ENCODE measurements at regions not wholly inside any gene's neighbourhood (a gene's known extent, or its start where the extent isn't known, plus 50 kb on each side); places are given as distances from the start of the nearest gene placed in this dataset.

GRCh38 chr2:203799908-203800307, 67.7 kb upstream of the CTLA4 start:
- TF ChIP-seq NFRKB (IDR thresholded peaks at IDR 0.05), result no peak
- TF ChIP-seq SP1 (IDR thresholded peaks at IDR 0.05), result no peak
- no peak for TF ChIP-seq ELF4 (IDR thresholded peaks at IDR 0.05)
- TF ChIP-seq FOXK2 (IDR thresholded peaks at IDR 0.05), result no peak
- TF ChIP-seq CTBP1 (IDR thresholded peaks at IDR 0.05; ENCODE audit: borderline replicate concordance), result no peak
- TF ChIP-seq SUZ12 (IDR thresholded peaks at IDR 0.05), result no peak
- no peak for TF ChIP-seq FOXM1 (IDR thresholded peaks at IDR 0.05; ENCODE audit: borderline replicate concordance)
- no peak for TF ChIP-seq BHLHE40 (IDR thresholded peaks at IDR 0.05; ENCODE audit: borderline replicate concordance)
- no peak for TF ChIP-seq L3MBTL2 (conservative IDR thresholded peaks at IDR 0.05)
- TF ChIP-seq TARDBP (IDR thresholded peaks at IDR 0.05), result no peak
- no peak for TF ChIP-seq ARNT (IDR thresholded peaks at IDR 0.05)

Data from HEK293T (cell line).